ENCODE measurements at regions not wholly inside any gene's neighbourhood (a gene's known extent, or its start where the extent isn't known, plus 50 kb on each side); places are given as distances from the start of the nearest gene placed in this dataset.
"Not testable (repeated sequence)": the region's sequence is repeated elsewhere in the genome, so short reads cannot be mapped to it uniquely, and the experiment has no call there.

DNA sequence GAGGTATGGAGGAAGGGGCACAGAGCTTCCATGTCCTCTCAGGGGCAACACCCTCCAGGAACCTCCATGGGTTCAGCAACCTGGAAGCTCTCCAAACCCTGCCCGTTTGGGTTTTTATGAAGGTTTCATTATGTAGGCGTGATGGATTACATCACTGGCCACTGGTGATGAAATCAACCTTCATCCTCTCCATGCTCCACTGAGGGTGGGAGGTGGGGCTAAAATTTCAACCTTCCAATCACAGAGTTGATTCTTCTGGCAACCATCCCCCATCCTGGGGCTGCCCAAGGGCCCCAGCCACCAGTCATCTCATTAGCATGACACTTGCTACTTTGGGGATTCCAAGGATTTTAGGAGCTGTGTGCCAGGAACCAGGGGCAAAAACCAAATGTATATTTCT, 90.1 kb downstream of the TEX36 start:
- ATAC-seq (ENCODE audit: low read depth) (no peak), DNase-seq (ENCODE audit: low spot score) (no peak)
- TF ChIP-seq, protein P1, sequence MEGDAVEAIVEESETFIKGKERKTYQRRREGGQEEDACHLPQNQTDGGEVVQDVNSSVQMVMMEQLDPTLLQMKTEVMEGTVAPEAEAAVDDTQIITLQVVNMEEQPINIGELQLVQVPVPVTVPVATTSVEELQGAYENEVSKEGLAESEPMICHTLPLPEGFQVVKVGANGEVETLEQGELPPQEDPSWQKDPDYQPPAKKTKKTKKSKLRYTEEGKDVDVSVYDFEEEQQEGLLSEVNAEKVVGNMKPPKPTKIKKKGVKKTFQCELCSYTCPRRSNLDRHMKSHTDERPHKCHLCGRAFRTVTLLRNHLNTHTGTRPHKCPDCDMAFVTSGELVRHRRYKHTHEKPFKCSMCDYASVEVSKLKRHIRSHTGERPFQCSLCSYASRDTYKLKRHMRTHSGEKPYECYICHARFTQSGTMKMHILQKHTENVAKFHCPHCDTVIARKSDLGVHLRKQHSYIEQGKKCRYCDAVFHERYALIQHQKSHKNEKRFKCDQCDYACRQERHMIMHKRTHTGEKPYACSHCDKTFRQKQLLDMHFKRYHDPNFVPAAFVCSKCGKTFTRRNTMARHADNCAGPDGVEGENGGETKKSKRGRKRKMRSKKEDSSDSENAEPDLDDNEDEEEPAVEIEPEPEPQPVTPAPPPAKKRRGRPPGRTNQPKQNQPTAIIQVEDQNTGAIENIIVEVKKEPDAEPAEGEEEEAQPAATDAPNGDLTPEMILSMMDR (IDR thresholded peaks at IDR 0.05; ENCODE audit: poor library complexity, severe bottlenecking) = no peak
- H3K27me3 ChIP-seq (ENCODE audit: insufficient read depth, poor library complexity, severe bottlenecking) = peaks cover 3% of the 10 kb centered on the region
- no peaks in the 10 kb centered on the region for H3K4me1 ChIP-seq (ENCODE audit: insufficient read depth, poor library complexity, severe bottlenecking)
- no peaks in the 10 kb centered on the region for H3K36me3 ChIP-seq (ENCODE audit: low read depth)
- H3K27ac ChIP-seq (ENCODE audit: poor library complexity, severe bottlenecking) = no peak overlapping the region
- H3K9me3 ChIP-seq (ENCODE audit: severe bottlenecking) = no peaks in the 10 kb centered on the region
- H3K4me3 ChIP-seq (ENCODE audit: severe bottlenecking) = no peak overlapping the region

DNA sequence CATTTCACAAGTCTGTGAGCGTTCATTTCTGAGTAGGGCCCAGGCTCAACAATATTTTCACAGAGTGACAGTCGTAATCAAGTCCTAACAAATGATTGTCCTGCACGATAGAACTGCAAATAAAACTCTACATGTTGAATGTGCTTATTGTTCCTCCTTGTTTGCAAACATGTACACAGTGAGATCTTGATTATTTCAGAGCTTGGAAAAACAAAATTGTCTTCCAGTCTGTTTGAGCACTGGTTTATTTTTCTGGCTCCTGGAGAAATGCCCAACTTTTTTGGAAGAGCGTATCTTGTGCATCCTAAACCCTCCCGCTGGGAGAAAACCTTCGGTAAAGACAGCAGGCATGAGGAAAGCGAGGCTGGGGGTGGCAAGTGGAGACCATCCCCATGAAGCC, 91.1 kb downstream of the TEX36 start:
- no peak for ATAC-seq (ENCODE audit: low read depth)
- peaks cover 3% of the 10 kb centered on the region for H3K27me3 ChIP-seq (ENCODE audit: insufficient read depth, poor library complexity, severe bottlenecking)
- TF ChIP-seq, protein P1 (IDR thresholded peaks at IDR 0.05; ENCODE audit: poor library complexity, severe bottlenecking) = no peak
- no peaks in the 10 kb centered on the region for H3K9me3 ChIP-seq (ENCODE audit: severe bottlenecking)
- H3K4me3 ChIP-seq (ENCODE audit: severe bottlenecking) = no peak overlapping the region
- H3K36me3 ChIP-seq (ENCODE audit: low read depth) = no peaks in the 10 kb centered on the region
- no peaks in the 10 kb centered on the region for H3K4me1 ChIP-seq (ENCODE audit: insufficient read depth, poor library complexity, severe bottlenecking)
- H3K27ac ChIP-seq (ENCODE audit: poor library complexity, severe bottlenecking) = no peak overlapping the region
- DNase-seq (ENCODE audit: low spot score) = no peak

DNA sequence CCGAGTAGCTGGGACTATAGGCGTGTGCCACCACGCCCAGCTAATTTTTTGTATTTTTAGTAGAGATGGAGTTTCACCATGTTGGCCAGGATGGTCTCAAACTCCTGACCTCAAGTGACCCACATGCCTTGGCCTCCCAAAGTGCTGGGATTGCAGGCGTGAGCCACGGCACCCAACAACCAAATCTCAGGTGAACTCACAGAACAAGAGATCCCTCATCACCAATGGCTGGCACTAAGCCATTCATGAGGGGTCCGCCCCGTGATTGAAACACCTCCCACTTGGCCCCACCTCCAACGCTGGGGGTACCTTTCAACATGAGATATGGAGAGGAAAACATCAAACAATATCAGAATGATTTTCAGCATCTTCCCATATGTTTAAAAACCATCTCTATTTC, 94.2 kb downstream of the TEX36 start:
- not testable (repeated sequence) for H3K27me3 ChIP-seq (ENCODE audit: insufficient read depth, poor library complexity, severe bottlenecking); H3K27ac ChIP-seq (ENCODE audit: poor library complexity, severe bottlenecking); H3K36me3 ChIP-seq (ENCODE audit: low read depth); DNase-seq (ENCODE audit: low spot score); H3K4me3 ChIP-seq (ENCODE audit: severe bottlenecking); ATAC-seq (ENCODE audit: low read depth); H3K9me3 ChIP-seq (ENCODE audit: severe bottlenecking); H3K4me1 ChIP-seq (ENCODE audit: insufficient read depth, poor library complexity, severe bottlenecking)

DNA sequence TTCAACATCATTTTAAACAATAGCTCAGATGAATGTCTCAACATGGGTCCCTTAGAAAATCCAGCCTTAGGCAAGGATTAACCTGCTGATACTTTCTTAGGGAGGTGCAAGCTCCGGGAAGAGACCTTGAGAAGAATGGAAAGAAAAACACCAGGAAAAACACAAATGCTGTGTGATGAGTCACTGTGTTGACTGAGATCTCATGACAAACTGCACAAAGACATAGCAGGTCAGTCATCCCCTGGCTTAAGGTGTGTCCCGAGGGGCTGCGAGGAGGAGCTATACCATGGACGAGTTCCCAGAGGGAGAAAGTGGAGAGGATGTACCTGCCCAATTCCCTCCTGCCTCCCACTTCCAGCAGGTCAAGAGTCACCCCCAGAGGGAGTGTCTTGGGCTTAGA, 98.0 kb downstream of the TEX36 start:
- Histone ChIP-seq H3K4me3 (ENCODE audit: severe bottlenecking) (no peak overlapping the region), H3K27ac (ENCODE audit: poor library complexity, severe bottlenecking) (no peak overlapping the region), H3K4me1 (ENCODE audit: insufficient read depth, poor library complexity, severe bottlenecking) (peaks cover 9% of the 10 kb centered on the region), H3K9me3 (ENCODE audit: severe bottlenecking) (no peaks in the 10 kb centered on the region), H3K36me3 (ENCODE audit: low read depth) (no peaks in the 10 kb centered on the region), H3K27me3 (ENCODE audit: insufficient read depth, poor library complexity, severe bottlenecking) (peaks cover 2% of the 10 kb centered on the region)
- ATAC-seq (ENCODE audit: low read depth) (peak; percentile 87), DNase-seq (ENCODE audit: low spot score) (no peak)
- TF ChIP-seq, protein P1 (IDR thresholded peaks at IDR 0.05; ENCODE audit: poor library complexity, severe bottlenecking) = no peak

DNA sequence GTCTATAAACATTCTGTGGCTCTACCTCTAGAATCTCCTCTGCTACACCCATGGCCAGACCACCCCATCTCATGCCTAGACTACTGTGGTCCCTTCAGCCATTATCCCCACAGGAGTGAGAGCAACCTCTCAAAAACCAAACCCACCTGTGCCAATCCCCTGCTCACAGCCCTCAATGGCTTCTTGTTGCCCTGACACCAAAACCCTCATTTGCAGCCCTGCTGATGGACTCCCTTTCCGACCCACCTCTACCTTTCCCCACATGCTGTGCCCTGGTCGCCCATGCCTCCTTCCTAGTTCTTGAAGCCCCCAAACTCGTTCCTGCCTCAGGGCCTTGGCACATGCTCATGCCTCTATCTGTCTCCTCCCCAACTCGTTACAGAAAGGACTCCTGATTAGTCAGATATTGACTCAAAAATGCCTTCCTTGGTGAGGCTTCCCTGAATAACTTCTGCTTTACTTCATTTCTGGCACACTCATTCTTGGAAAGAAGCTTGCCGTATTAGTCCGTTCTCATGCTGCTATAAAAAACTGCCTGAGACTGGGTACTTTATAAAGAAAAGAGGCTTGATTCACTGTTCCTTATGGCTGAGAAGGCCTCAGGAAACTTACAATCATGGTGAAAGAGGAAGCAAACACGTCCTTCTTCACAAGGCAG, 104.2 kb downstream of the TEX36 start:
- no peak overlapping the region for H3K27ac ChIP-seq (ENCODE audit: poor library complexity, severe bottlenecking)
- ATAC-seq (ENCODE audit: low read depth) (no peak), DNase-seq (ENCODE audit: low spot score) (no peak)
- TF ChIP-seq, protein P1 (IDR thresholded peaks at IDR 0.05; ENCODE audit: poor library complexity, severe bottlenecking) = no peak
- no peak overlapping the region for H3K4me3 ChIP-seq (ENCODE audit: severe bottlenecking)
- no peaks in the 10 kb centered on the region for H3K9me3 ChIP-seq (ENCODE audit: severe bottlenecking)
- peaks cover 2% of the 10 kb centered on the region for H3K27me3 ChIP-seq (ENCODE audit: insufficient read depth, poor library complexity, severe bottlenecking)
- H3K4me1 ChIP-seq (ENCODE audit: insufficient read depth, poor library complexity, severe bottlenecking) = no peaks in the 10 kb centered on the region
- H3K36me3 ChIP-seq (ENCODE audit: low read depth) = no peaks in the 10 kb centered on the region

Measured in RWPE2 (cell line).